ENCODE measurements at regions not wholly inside any gene's neighbourhood (a gene's known extent, or its start where the extent isn't known, plus 50 kb on each side); places are given as distances from the start of the nearest gene placed in this dataset.

- no peak overlapping the region for H3K27ac Mint-ChIP-seq
- no peak overlapping the region for H3K4me3 Mint-ChIP-seq
- peaks cover 4% of the 10 kb centered on the region for H3K9me3 Mint-ChIP-seq
- no peak for DNase-seq (ENCODE audit: low spot score in 2 of 2, unreplicated experiment in 2 of 2)
- H3K4me1 Mint-ChIP-seq = peaks cover 7% of the 10 kb centered on the region
- no peaks in the 10 kb centered on the region for H3K36me3 Mint-ChIP-seq
- no peak for TF ChIP-seq CTCF (IDR thresholded peaks at IDR 0.05; ENCODE audit: unreplicated experiment)
- peaks cover 5% of the 10 kb centered on the region for H3K27me3 Mint-ChIP-seq (ENCODE audit: low read depth)
These were observed 161.1 kb upstream of the CARMIL1 start for GRCh38 chr6:25118038-25118437.

- no peaks in the 10 kb centered on the region for H3K36me3 Mint-ChIP-seq
- TF ChIP-seq CTCF (IDR thresholded peaks at IDR 0.05; ENCODE audit: unreplicated experiment) = no peak
- H3K4me3 Mint-ChIP-seq = no peak overlapping the region
- H3K27me3 Mint-ChIP-seq (ENCODE audit: low read depth) = no peaks in the 10 kb centered on the region
- H3K9me3 Mint-ChIP-seq = peaks cover 4% of the 10 kb centered on the region
- H3K4me1 Mint-ChIP-seq = peaks cover 7% of the 10 kb centered on the region
- DNase-seq (ENCODE audit: low spot score in 2 of 2, unreplicated experiment in 2 of 2) = no peak
- peak overlapping the region; percentile 17 for H3K27ac Mint-ChIP-seq
These were observed 158.0 kb upstream of the CARMIL1 start for GRCh38 chr6:25121186-25121585.

- Mint-ChIP-seq H3K4me3 (no peak overlapping the region), H3K4me1 (peaks cover 7% of the 10 kb centered on the region), H3K9me3 (peaks cover 4% of the 10 kb centered on the region), H3K27me3 (ENCODE audit: low read depth) (no peaks in the 10 kb centered on the region), H3K36me3 (no peaks in the 10 kb centered on the region), H3K27ac (peak overlapping the region; percentile 61)
- DNase-seq (ENCODE audit: low spot score in 2 of 2, unreplicated experiment in 2 of 2) = no peak
- no peak for TF ChIP-seq CTCF (IDR thresholded peaks at IDR 0.05; ENCODE audit: unreplicated experiment)
These were observed 157.2 kb upstream of the CARMIL1 start for GRCh38 chr6:25122001-25122400.

GRCh38 chr6:25122622-25123237, 156.4 kb upstream of the CARMIL1 start:
- Mint-ChIP-seq H3K9me3 (peaks cover 4% of the 10 kb centered on the region), H3K36me3 (no peaks in the 10 kb centered on the region), H3K4me3 (no peak overlapping the region), H3K4me1 (peaks cover 7% of the 10 kb centered on the region), H3K27ac (no peak overlapping the region), H3K27me3 (ENCODE audit: low read depth) (no peaks in the 10 kb centered on the region)
- no peak for TF ChIP-seq CTCF (IDR thresholded peaks at IDR 0.05; ENCODE audit: unreplicated experiment)
- no peak for DNase-seq (ENCODE audit: low spot score in 2 of 2, unreplicated experiment in 2 of 2)

DNA sequence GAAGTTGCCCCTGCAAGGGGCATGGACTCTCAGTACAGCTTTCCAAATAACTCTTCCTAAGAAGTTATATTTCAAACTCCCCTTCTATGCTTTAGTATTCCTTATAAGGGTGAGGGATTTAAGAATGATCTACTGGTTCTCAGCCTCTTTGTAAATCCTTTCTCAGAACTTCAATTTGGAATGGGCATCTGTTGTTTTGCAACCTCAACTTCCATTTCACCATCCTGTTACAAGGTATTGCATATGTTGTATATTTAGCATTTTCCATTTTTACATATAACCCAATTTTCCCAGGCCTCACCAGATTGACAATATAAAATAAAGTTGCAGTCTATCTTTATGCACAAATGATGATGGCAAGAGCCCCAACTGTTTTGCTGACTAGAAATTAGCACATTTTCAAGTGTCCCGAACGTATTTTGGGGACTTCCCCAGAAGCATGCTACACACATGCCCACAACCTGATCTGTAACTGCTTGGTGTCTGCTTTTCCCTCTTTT, 154.9 kb upstream of the CARMIL1 start:
- peaks cover 4% of the 10 kb centered on the region for H3K9me3 Mint-ChIP-seq
- H3K4me3 Mint-ChIP-seq = no peak overlapping the region
- no peak overlapping the region for H3K27ac Mint-ChIP-seq
- peaks cover 7% of the 10 kb centered on the region for H3K4me1 Mint-ChIP-seq
- no peaks in the 10 kb centered on the region for H3K36me3 Mint-ChIP-seq
- DNase-seq (ENCODE audit: low spot score in 2 of 2, unreplicated experiment in 2 of 2) = no peak
- no peak for TF ChIP-seq CTCF (IDR thresholded peaks at IDR 0.05; ENCODE audit: unreplicated experiment)
- H3K27me3 Mint-ChIP-seq (ENCODE audit: low read depth) = no peaks in the 10 kb centered on the region

Measured in mesothelial cell of epicardium (in vitro differentiated cells).